Omental fat pad (tissue), 3 donors: ENCODE measurements at regions not wholly inside any gene's neighbourhood (a gene's known extent, or its start where the extent isn't known, plus 50 kb on each side); places are given as distances from the start of the nearest gene placed in this dataset.

ENCODE experiments used
- ATAC-seq: fragments of 150-250 bp; one replicate; pipeline ENCODE4 v1.9.1; 2016; ENCODE audit warnings: mild to moderate bottlenecking, moderate library complexity; ENCODE audit not compliant: low FRiP score
- DNase-seq: peaks from one replicate; pipeline ENCODE4 v3.0.0-alpha.2; 2019; ENCODE audit warnings: low spot score
- CTCF ChIP-seq, 3 donors: fragments of 450-650 bp; IDR thresholded peaks; one replicate each; pipeline ENCODE4 v1.5.1; 2016 to 2017; ENCODE audit warnings: antibody characterized with exemption in 3 of 3, mild to moderate bottlenecking in 3 of 3, moderate library complexity in 2 of 3

GRCh38 chr13:46961719-46962118 lies 64.9 kb upstream of the HTR2A start:
- TF ChIP-seq CTCF (IDR thresholded peaks at IDR 0.05), result no peak
- ATAC-seq, result no peak
- DNase-seq, result no peak

GRCh38 chr13:46953941-46954340 lies 57.1 kb upstream of the HTR2A start:
- ATAC-seq, result no peak
- no peak for TF ChIP-seq CTCF (IDR thresholded peaks at IDR 0.05)
- no peak for DNase-seq

GRCh38 chr13:46953331-46953730 lies 56.5 kb upstream of the HTR2A start:
- ATAC-seq (no peak), DNase-seq (no peak)
- TF ChIP-seq CTCF (IDR thresholded peaks at IDR 0.05), result no peak

- ATAC-seq (no peak), DNase-seq (no peak)
- TF ChIP-seq CTCF (IDR thresholded peaks at IDR 0.05), result no peak
Observed at GRCh38 chr13:46951516-46951915, 54.7 kb upstream of the HTR2A start.

GRCh38 chr13:46949211-46949610 lies 52.4 kb upstream of the HTR2A start:
- ATAC-seq (no peak), DNase-seq (no peak)
- no peak for TF ChIP-seq CTCF (IDR thresholded peaks at IDR 0.05)

- ATAC-seq, result no peak
- TF ChIP-seq CTCF (IDR thresholded peaks at IDR 0.05), result no peak
- DNase-seq, result no peak
Observed at GRCh38 chr13:46948338-46948737, 51.5 kb upstream of the HTR2A start.

GRCh38 chr13:46947425-46948191 lies 50.8 kb upstream of the HTR2A start:
- no peak for TF ChIP-seq CTCF (IDR thresholded peaks at IDR 0.05)
- ATAC-seq, result no peak
- DNase-seq, result no peak
